Upper lobe of left lung (tissue), 4 donors: ENCODE measurements at regions not wholly inside any gene's neighbourhood (a gene's known extent, or its start where the extent isn't known, plus 50 kb on each side); places are given as distances from the start of the nearest gene placed in this dataset.

Experiments
- POLR2A ChIP-seq, 4 donors: fragments of 450-650 bp; IDR thresholded peaks; one replicate each; pipeline ENCODE4 v1.5.1; 2016 to 2017; ENCODE audit warnings: antibody characterized with exemption in 4 of 4, mild to moderate bottlenecking in 2 of 4
- TF ChIP-seq, protein P1 (sequence below), 6 experiments: fragments of 450-650 bp in 4 of 6; fragments of 200-600 bp in 2 of 6; sonication (generic) in 2 of 6; IDR thresholded peaks; one replicate each; pipeline ENCODE4 v1.5.1; 2016 to 2019; ENCODE audit warnings: antibody characterized with exemption in 6 of 6

DNA sequence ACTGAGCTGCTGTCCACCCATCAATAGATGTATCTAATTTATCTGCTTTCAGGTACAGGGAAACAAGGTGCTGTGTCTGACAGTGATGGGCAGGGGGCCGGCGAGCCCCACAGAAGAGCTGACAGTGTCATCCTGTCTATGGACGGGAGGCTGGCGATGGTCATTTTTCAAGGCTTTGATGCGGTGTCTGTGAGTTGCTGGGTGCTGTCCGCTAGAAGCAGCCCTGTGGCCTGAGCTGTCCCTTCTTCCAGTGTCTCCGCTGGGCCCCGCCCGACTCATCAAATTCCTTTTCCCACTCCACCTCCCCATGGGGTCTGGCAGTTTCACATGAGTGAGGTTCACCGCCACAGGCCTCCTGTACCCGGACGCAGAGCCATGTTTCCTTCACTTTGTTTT is 161.4 kb upstream of the PMEPA1 start:
- TF ChIP-seq, protein P1, sequence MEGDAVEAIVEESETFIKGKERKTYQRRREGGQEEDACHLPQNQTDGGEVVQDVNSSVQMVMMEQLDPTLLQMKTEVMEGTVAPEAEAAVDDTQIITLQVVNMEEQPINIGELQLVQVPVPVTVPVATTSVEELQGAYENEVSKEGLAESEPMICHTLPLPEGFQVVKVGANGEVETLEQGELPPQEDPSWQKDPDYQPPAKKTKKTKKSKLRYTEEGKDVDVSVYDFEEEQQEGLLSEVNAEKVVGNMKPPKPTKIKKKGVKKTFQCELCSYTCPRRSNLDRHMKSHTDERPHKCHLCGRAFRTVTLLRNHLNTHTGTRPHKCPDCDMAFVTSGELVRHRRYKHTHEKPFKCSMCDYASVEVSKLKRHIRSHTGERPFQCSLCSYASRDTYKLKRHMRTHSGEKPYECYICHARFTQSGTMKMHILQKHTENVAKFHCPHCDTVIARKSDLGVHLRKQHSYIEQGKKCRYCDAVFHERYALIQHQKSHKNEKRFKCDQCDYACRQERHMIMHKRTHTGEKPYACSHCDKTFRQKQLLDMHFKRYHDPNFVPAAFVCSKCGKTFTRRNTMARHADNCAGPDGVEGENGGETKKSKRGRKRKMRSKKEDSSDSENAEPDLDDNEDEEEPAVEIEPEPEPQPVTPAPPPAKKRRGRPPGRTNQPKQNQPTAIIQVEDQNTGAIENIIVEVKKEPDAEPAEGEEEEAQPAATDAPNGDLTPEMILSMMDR (IDR thresholded peaks at IDR 0.05): no peak
- no peak for TF ChIP-seq POLR2A (IDR thresholded peaks at IDR 0.05)
